ENCODE measurements at regions not wholly inside any gene's neighbourhood (a gene's known extent, or its start where the extent isn't known, plus 50 kb on each side); places are given as distances from the start of the nearest gene placed in this dataset.
A peak's percentile ranks its signal among the peaks of the same experiment; 100 is the strongest.

GRCh38 chr11:104704888-104705287 lies 193.4 kb downstream of the CASP12 start:
- Histone ChIP-seq H2AFZ (ENCODE audit: low read length, unreplicated experiment) (peak overlapping the region; percentile 95), H3K36me3 (ENCODE audit: insufficient read depth, low read length) (no peaks in the 10 kb centered on the region), H3K4me1 (ENCODE audit: control insufficient read depth, insufficient read depth, low read length, unreplicated experiment) (peaks cover 28% of the 10 kb centered on the region), H3K27me3 (ENCODE audit: insufficient read depth, low read length) (no peaks in the 10 kb centered on the region), H3K27ac (ENCODE audit: low read depth, low read length) (no peak overlapping the region), H3K79me2 (ENCODE audit: control insufficient read depth, insufficient read depth, low read length, unreplicated experiment) (no peaks in the 10 kb centered on the region), H3K4me3 (ENCODE audit: low read depth, low read length) (no peak overlapping the region)

- Histone ChIP-seq H3K36me3 (ENCODE audit: insufficient read depth, low read length) (no peaks in the 10 kb centered on the region), H3K4me3 (ENCODE audit: low read depth, low read length) (no peak overlapping the region), H3K27me3 (ENCODE audit: insufficient read depth, low read length) (no peaks in the 10 kb centered on the region), H2AFZ (ENCODE audit: low read length, unreplicated experiment) (no peak overlapping the region), H3K79me2 (ENCODE audit: control insufficient read depth, insufficient read depth, low read length, unreplicated experiment) (no peaks in the 10 kb centered on the region), H3K4me1 (ENCODE audit: control insufficient read depth, insufficient read depth, low read length, unreplicated experiment) (peaks cover 28% of the 10 kb centered on the region), H3K27ac (ENCODE audit: low read depth, low read length) (no peak overlapping the region)
Observed at GRCh38 chr11:104704146-104704830, 194.0 kb downstream of the CASP12 start.

- H3K79me2 ChIP-seq (ENCODE audit: control insufficient read depth, insufficient read depth, low read length, unreplicated experiment): no peaks in the 10 kb centered on the region
- H3K27ac ChIP-seq (ENCODE audit: low read depth, low read length): no peak overlapping the region
- no peaks in the 10 kb centered on the region for H3K27me3 ChIP-seq (ENCODE audit: insufficient read depth, low read length)
- no peaks in the 10 kb centered on the region for H3K36me3 ChIP-seq (ENCODE audit: insufficient read depth, low read length)
- H2AFZ ChIP-seq (ENCODE audit: low read length, unreplicated experiment): no peak overlapping the region
- peaks cover 16% of the 10 kb centered on the region for H3K4me1 ChIP-seq (ENCODE audit: control insufficient read depth, insufficient read depth, low read length, unreplicated experiment)
- no peak overlapping the region for H3K4me3 ChIP-seq (ENCODE audit: low read depth, low read length)
Observed at GRCh38 chr11:104700609-104701008, 197.7 kb downstream of the CASP12 start.

GRCh38 chr11:104699981-104700380 lies 198.3 kb downstream of the CASP12 start:
- Histone ChIP-seq H3K36me3 (ENCODE audit: insufficient read depth, low read length) (no peaks in the 10 kb centered on the region), H3K4me1 (ENCODE audit: control insufficient read depth, insufficient read depth, low read length, unreplicated experiment) (peaks cover 10% of the 10 kb centered on the region), H2AFZ (ENCODE audit: low read length, unreplicated experiment) (no peak overlapping the region), H3K27ac (ENCODE audit: low read depth, low read length) (no peak overlapping the region), H3K79me2 (ENCODE audit: control insufficient read depth, insufficient read depth, low read length, unreplicated experiment) (no peaks in the 10 kb centered on the region), H3K27me3 (ENCODE audit: insufficient read depth, low read length) (no peaks in the 10 kb centered on the region), H3K4me3 (ENCODE audit: low read depth, low read length) (no peak overlapping the region)

- no peaks in the 10 kb centered on the region for H3K79me2 ChIP-seq (ENCODE audit: control insufficient read depth, insufficient read depth, low read length, unreplicated experiment)
- H3K4me3 ChIP-seq (ENCODE audit: low read depth, low read length): no peak overlapping the region
- no peaks in the 10 kb centered on the region for H3K4me1 ChIP-seq (ENCODE audit: control insufficient read depth, insufficient read depth, low read length, unreplicated experiment)
- H2AFZ ChIP-seq (ENCODE audit: low read length, unreplicated experiment): no peak overlapping the region
- peak overlapping the region; percentile 11; the same call in 1 of the 2 replicates for H3K27ac ChIP-seq (ENCODE audit: low read depth, low read length)
- H3K36me3 ChIP-seq (ENCODE audit: insufficient read depth, low read length): no peaks in the 10 kb centered on the region
- H3K27me3 ChIP-seq (ENCODE audit: insufficient read depth, low read length): no peaks in the 10 kb centered on the region
Observed at GRCh38 chr11:104695065-104695463, 203.2 kb downstream of the CASP12 start.

GRCh38 chr11:104694259-104695064 lies 203.8 kb downstream of the CASP12 start:
- peak overlapping the region; percentile 11; the same call in 1 of the 2 replicates for H3K27ac ChIP-seq (ENCODE audit: low read depth, low read length)
- no peaks in the 10 kb centered on the region for H3K36me3 ChIP-seq (ENCODE audit: insufficient read depth, low read length)
- no peaks in the 10 kb centered on the region for H3K27me3 ChIP-seq (ENCODE audit: insufficient read depth, low read length)
- no peaks in the 10 kb centered on the region for H3K4me1 ChIP-seq (ENCODE audit: control insufficient read depth, insufficient read depth, low read length, unreplicated experiment)
- no peak overlapping the region for H2AFZ ChIP-seq (ENCODE audit: low read length, unreplicated experiment)
- no peaks in the 10 kb centered on the region for H3K79me2 ChIP-seq (ENCODE audit: control insufficient read depth, insufficient read depth, low read length, unreplicated experiment)
- no peak overlapping the region for H3K4me3 ChIP-seq (ENCODE audit: low read depth, low read length)

- H3K27me3 ChIP-seq (ENCODE audit: insufficient read depth, low read length): no peaks in the 10 kb centered on the region
- H3K79me2 ChIP-seq (ENCODE audit: control insufficient read depth, insufficient read depth, low read length, unreplicated experiment): no peaks in the 10 kb centered on the region
- no peak overlapping the region for H3K27ac ChIP-seq (ENCODE audit: low read depth, low read length)
- H3K4me1 ChIP-seq (ENCODE audit: control insufficient read depth, insufficient read depth, low read length, unreplicated experiment): no peaks in the 10 kb centered on the region
- no peak overlapping the region for H2AFZ ChIP-seq (ENCODE audit: low read length, unreplicated experiment)
- H3K36me3 ChIP-seq (ENCODE audit: insufficient read depth, low read length): no peaks in the 10 kb centered on the region
- no peak overlapping the region for H3K4me3 ChIP-seq (ENCODE audit: low read depth, low read length)
Observed at GRCh38 chr11:104692751-104693150, 205.5 kb downstream of the CASP12 start.

- Histone ChIP-seq H3K79me2 (ENCODE audit: control insufficient read depth, insufficient read depth, low read length, unreplicated experiment) (no peaks in the 10 kb centered on the region), H3K4me1 (ENCODE audit: control insufficient read depth, insufficient read depth, low read length, unreplicated experiment) (no peaks in the 10 kb centered on the region), H2AFZ (ENCODE audit: low read length, unreplicated experiment) (no peak overlapping the region), H3K27ac (ENCODE audit: low read depth, low read length) (no peak overlapping the region), H3K36me3 (ENCODE audit: insufficient read depth, low read length) (no peaks in the 10 kb centered on the region), H3K4me3 (ENCODE audit: low read depth, low read length) (no peak overlapping the region), H3K27me3 (ENCODE audit: insufficient read depth, low read length) (no peaks in the 10 kb centered on the region)
Observed at GRCh38 chr11:104691129-104691528, 207.1 kb downstream of the CASP12 start.

- H3K27me3 ChIP-seq (ENCODE audit: insufficient read depth, low read length): no peaks in the 10 kb centered on the region
Observed at GRCh38 chr11:104690241-104690640, 208.0 kb downstream of the CASP12 start.

GRCh38 chr11:104688731-104689130 lies 209.5 kb downstream of the CASP12 start:
- Histone ChIP-seq H3K4me3 (ENCODE audit: low read depth, low read length) (no peak overlapping the region), H3K4me1 (ENCODE audit: control insufficient read depth, insufficient read depth, low read length, unreplicated experiment) (no peaks in the 10 kb centered on the region), H3K27ac (ENCODE audit: low read depth, low read length) (no peak overlapping the region), H3K79me2 (ENCODE audit: control insufficient read depth, insufficient read depth, low read length, unreplicated experiment) (no peaks in the 10 kb centered on the region), H2AFZ (ENCODE audit: low read length, unreplicated experiment) (no peak overlapping the region), H3K27me3 (ENCODE audit: insufficient read depth, low read length) (no peaks in the 10 kb centered on the region), H3K36me3 (ENCODE audit: insufficient read depth, low read length) (no peaks in the 10 kb centered on the region)

More at GRCh38 chr11:104690241-104690640, 208.0 kb downstream of the CASP12 start:
- Histone ChIP-seq H3K4me3 (ENCODE audit: low read depth, low read length) (no peak overlapping the region), H3K79me2 (ENCODE audit: control insufficient read depth, insufficient read depth, low read length, unreplicated experiment) (no peaks in the 10 kb centered on the region), H3K36me3 (ENCODE audit: insufficient read depth, low read length) (no peaks in the 10 kb centered on the region), H3K4me1 (ENCODE audit: control insufficient read depth, insufficient read depth, low read length, unreplicated experiment) (no peaks in the 10 kb centered on the region), H2AFZ (ENCODE audit: low read length, unreplicated experiment) (no peak overlapping the region), H3K27ac (ENCODE audit: low read depth, low read length) (no peak overlapping the region)

GRCh38 chr11:104682206-104682605 lies 216.1 kb downstream of the CASP12 start:
- no peak overlapping the region for H3K27ac ChIP-seq (ENCODE audit: low read depth, low read length)
- no peaks in the 10 kb centered on the region for H3K36me3 ChIP-seq (ENCODE audit: insufficient read depth, low read length)
- H3K4me3 ChIP-seq (ENCODE audit: low read depth, low read length): no peak overlapping the region
- H3K79me2 ChIP-seq (ENCODE audit: control insufficient read depth, insufficient read depth, low read length, unreplicated experiment): no peaks in the 10 kb centered on the region
- H3K27me3 ChIP-seq (ENCODE audit: insufficient read depth, low read length): no peaks in the 10 kb centered on the region
- no peaks in the 10 kb centered on the region for H3K4me1 ChIP-seq (ENCODE audit: control insufficient read depth, insufficient read depth, low read length, unreplicated experiment)
- no peak overlapping the region for H2AFZ ChIP-seq (ENCODE audit: low read length, unreplicated experiment)
